DOHH2 (cell line): ENCODE measurements at regions not wholly inside any gene's neighbourhood (a gene's known extent, or its start where the extent isn't known, plus 50 kb on each side); places are given as distances from the start of the nearest gene placed in this dataset.

Experiments
- CTCF ChIP-seq: fragments of 200-600 bp; sonication (generic); IDR thresholded peaks from one replicate; pipeline ENCODE4 v1.5.1; 2014; ENCODE audit warnings: antibody characterized with exemption, mild to moderate bottlenecking, low read depth, low read length; ENCODE audit not compliant: poor library complexity, severe bottlenecking
- EZH2phosphoT487 ChIP-seq: fragments of 200-600 bp; sonication (generic); IDR thresholded peaks from 2 replicates; pipeline ENCODE4 v1.6.1; 2017; ENCODE audit warnings: borderline replicate concordance, mild to moderate bottlenecking, antibody characterized with exemption, low read length, moderate library complexity, mixed read lengths

GRCh38 chr6:104539173-104539572 is 320.5 kb downstream of the HACE1 start:
- TF ChIP-seq CTCF (no peak), EZH2phosphoT487 (no peak)
